DOHH2 (cell line): ENCODE measurements at regions not wholly inside any gene's neighbourhood (a gene's known extent, or its start where the extent isn't known, plus 50 kb on each side); places are given as distances from the start of the nearest gene placed in this dataset.

Source experiments
- H3F3A ChIP-seq: fragments of 200-600 bp; sonication (generic), shearing (Covaris generic); 2 replicates; pipeline ENCODE4 v1.6.0; 2016; ENCODE audit warnings: antibody characterized with exemption, mild to moderate bottlenecking; ENCODE audit not compliant: control insufficient read depth, insufficient read depth
- H3K27ac ChIP-seq: fragments of 200-600 bp; sonication (generic); 2 replicates; pipeline ENCODE4 v1.5.1; 2014; ENCODE audit warnings: low read depth, mild to moderate bottlenecking, low read length, moderate library complexity
- H3K27me3 ChIP-seq: fragments of 200-600 bp; sonication (generic); 2 replicates; pipeline ENCODE4 v1.6.1; 2014; ENCODE audit warnings: mild to moderate bottlenecking, low read length, mixed read lengths; ENCODE audit not compliant: control insufficient read depth
- H3K36me3 ChIP-seq: fragments of 200-600 bp; sonication (generic); 2 replicates; pipeline ENCODE4 v1.6.1; 2014; ENCODE audit warnings: mild to moderate bottlenecking, low read length, moderate library complexity, mixed read lengths; ENCODE audit not compliant: control insufficient read depth
- H3K4me1 ChIP-seq: fragments of 200-600 bp; sonication (generic); 2 replicates; pipeline ENCODE4 v1.6.1; 2014; ENCODE audit warnings: mild to moderate bottlenecking, low read length, mixed read lengths; ENCODE audit not compliant: control insufficient read depth
- H3K4me2 ChIP-seq: fragments of 200-600 bp; sonication (generic); 2 replicates; pipeline ENCODE4 v1.6.0; 2014; ENCODE audit warnings: mild to moderate bottlenecking, low read length, moderate library complexity
- H3K4me3 ChIP-seq: fragments of 200-600 bp; sonication (generic); 2 replicates; pipeline ENCODE4 v1.5.1; 2014; ENCODE audit warnings: mild to moderate bottlenecking, low read length, mixed read lengths
- H3K79me2 ChIP-seq: fragments of 200-600 bp; sonication (generic); 2 replicates; pipeline ENCODE4 v1.6.1; 2014; ENCODE audit warnings: mild to moderate bottlenecking, low read length, mixed read lengths; ENCODE audit not compliant: control insufficient read depth
- H3K9me2 ChIP-seq: fragments of 200-600 bp; sonication (generic); replicated peaks from 2 replicates; pipeline ENCODE4 v1.6.1; 2014; ENCODE audit warnings: mild to moderate bottlenecking, low read length, mixed read lengths; ENCODE audit not compliant: control insufficient read depth
- H3K9me3 ChIP-seq: fragments of 200-600 bp; sonication (generic); 2 replicates; pipeline ENCODE4 v1.6.1; 2014; ENCODE audit warnings: antibody characterized with exemption, low read length, mixed read lengths; ENCODE audit not compliant: control insufficient read depth, insufficient read depth
- H4K20me1 ChIP-seq: fragments of 200-600 bp; sonication (generic); 2 replicates; pipeline ENCODE4 v1.6.0; 2014; ENCODE audit warnings: low read depth, mild to moderate bottlenecking, antibody characterized with exemption, low read length, moderate library complexity; ENCODE audit not compliant: control insufficient read depth, insufficient read depth
- EZH2phosphoT487 ChIP-seq: fragments of 200-600 bp; sonication (generic); IDR thresholded peaks from 2 replicates; pipeline ENCODE4 v1.6.1; 2017; ENCODE audit warnings: borderline replicate concordance, mild to moderate bottlenecking, antibody characterized with exemption, low read length, moderate library complexity, mixed read lengths
- TF ChIP-seq, protein P1 (sequence below): fragments of 200-600 bp; sonication (generic); IDR thresholded peaks from one replicate; pipeline ENCODE4 v1.5.1; 2014; ENCODE audit warnings: antibody characterized with exemption, mild to moderate bottlenecking, low read depth, low read length; ENCODE audit not compliant: poor library complexity, severe bottlenecking

DNA sequence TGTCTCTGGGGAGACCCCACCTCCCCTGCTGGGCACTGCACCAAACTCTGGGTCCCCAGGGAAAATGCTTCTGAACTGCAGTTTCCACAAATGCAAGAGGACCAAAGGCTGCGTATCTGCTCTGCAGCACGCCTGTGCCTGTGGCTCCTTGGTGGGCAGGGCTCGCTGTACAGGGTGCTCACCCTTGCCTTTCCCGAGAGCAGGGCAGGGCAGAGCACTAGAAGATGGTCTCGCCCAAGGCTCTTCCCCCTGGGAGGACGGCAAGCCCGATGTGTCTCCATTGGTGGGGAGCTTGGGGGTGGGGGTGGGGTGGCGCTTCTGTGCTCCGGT lies 175.3 kb upstream of the RTL1 start:
- Histone ChIP-seq H3K4me1 (no peaks in the 10 kb centered on the region), H3K4me3 (no peak overlapping the region), H3K9me3 (0 out of 2 replicates have a peak, but pooled peaks cover 2% of the 10 kb centered on the region), H3K27ac (no peak overlapping the region), H3F3A (no peaks in the 10 kb centered on the region), H4K20me1 (no peaks in the 10 kb centered on the region), H3K36me3 (no peaks in the 10 kb centered on the region), H3K9me2 (no peaks in the 10 kb centered on the region), H3K27me3 (peaks cover 5% of the 10 kb centered on the region), H3K79me2 (no peaks in the 10 kb centered on the region), H3K4me2 (no peak overlapping the region)
- no peak for TF ChIP-seq EZH2phosphoT487
- TF ChIP-seq, protein P1, sequence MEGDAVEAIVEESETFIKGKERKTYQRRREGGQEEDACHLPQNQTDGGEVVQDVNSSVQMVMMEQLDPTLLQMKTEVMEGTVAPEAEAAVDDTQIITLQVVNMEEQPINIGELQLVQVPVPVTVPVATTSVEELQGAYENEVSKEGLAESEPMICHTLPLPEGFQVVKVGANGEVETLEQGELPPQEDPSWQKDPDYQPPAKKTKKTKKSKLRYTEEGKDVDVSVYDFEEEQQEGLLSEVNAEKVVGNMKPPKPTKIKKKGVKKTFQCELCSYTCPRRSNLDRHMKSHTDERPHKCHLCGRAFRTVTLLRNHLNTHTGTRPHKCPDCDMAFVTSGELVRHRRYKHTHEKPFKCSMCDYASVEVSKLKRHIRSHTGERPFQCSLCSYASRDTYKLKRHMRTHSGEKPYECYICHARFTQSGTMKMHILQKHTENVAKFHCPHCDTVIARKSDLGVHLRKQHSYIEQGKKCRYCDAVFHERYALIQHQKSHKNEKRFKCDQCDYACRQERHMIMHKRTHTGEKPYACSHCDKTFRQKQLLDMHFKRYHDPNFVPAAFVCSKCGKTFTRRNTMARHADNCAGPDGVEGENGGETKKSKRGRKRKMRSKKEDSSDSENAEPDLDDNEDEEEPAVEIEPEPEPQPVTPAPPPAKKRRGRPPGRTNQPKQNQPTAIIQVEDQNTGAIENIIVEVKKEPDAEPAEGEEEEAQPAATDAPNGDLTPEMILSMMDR, result no peak

GRCh38 chr14:101080922-101081593 lies 177.5 kb upstream of the RTL1 start:
- TF ChIP-seq, protein P1, result no peak
- TF ChIP-seq EZH2phosphoT487, result no peak
- Histone ChIP-seq H3F3A (no peaks in the 10 kb centered on the region), H3K4me2 (no peak overlapping the region), H3K79me2 (no peaks in the 10 kb centered on the region), H3K4me1 (no peaks in the 10 kb centered on the region), H3K9me2 (no peaks in the 10 kb centered on the region), H3K36me3 (no peaks in the 10 kb centered on the region), H3K27ac (no peak overlapping the region), H3K9me3 (0 out of 2 replicates have a peak, but pooled peaks cover 2% of the 10 kb centered on the region), H3K4me3 (no peak overlapping the region), H4K20me1 (no peaks in the 10 kb centered on the region), H3K27me3 (no peaks in the 10 kb centered on the region; the same call in 1 of the 2 replicates)

DNA sequence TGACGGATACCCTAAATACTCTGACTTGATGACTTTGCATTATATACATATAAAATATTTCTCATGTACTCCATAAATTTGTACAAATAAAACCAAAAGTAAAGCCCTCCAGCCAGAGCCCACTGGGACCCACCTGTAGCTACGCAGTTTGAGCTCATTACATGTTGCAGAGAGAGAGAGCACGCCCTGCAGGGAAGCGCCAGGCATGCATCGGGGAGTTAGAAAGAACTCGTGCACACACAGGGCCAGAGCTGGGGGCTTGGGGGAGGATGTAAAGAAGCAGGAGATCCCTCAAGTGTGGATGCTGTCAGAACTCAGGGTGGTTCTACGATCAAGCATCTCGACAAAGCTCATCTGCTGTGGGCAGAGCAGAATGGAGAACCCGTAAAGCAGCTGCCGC lies 178.5 kb upstream of the RTL1 start:
- H3K36me3 ChIP-seq, result no peaks in the 10 kb centered on the region
- no peaks in the 10 kb centered on the region for H3K9me2 ChIP-seq
- H3K4me3 ChIP-seq, result no peak overlapping the region
- no peaks in the 10 kb centered on the region for H3K79me2 ChIP-seq
- H3K9me3 ChIP-seq, result 0 out of 2 replicates have a peak, but pooled peaks cover 2% of the 10 kb centered on the region
- no peaks in the 10 kb centered on the region; the same call in 1 of the 2 replicates for H3K27me3 ChIP-seq
- TF ChIP-seq EZH2phosphoT487, result no peak
- TF ChIP-seq, protein P1, result no peak
- no peaks in the 10 kb centered on the region for H4K20me1 ChIP-seq
- H3K4me1 ChIP-seq, result no peaks in the 10 kb centered on the region
- H3K27ac ChIP-seq, result no peak overlapping the region
- no peaks in the 10 kb centered on the region for H3F3A ChIP-seq
- H3K4me2 ChIP-seq, result no peak overlapping the region
